GM12891 (cell line): ENCODE measurements at regions not wholly inside any gene's neighbourhood (a gene's known extent, or its start where the extent isn't known, plus 50 kb on each side); places are given as distances from the start of the nearest gene placed in this dataset.

Experiments used
- POLR2A ChIP-seq: IDR thresholded peaks from 2 replicates; pipeline ENCODE4 v1.6.1; 2011; ENCODE audit warnings: low read depth, low read length, control low read depth
- TAF1 ChIP-seq: IDR thresholded peaks from 2 replicates; pipeline ENCODE4 v1.6.1; 2011; ENCODE audit warnings: low read depth, low read length, control low read depth

DNA sequence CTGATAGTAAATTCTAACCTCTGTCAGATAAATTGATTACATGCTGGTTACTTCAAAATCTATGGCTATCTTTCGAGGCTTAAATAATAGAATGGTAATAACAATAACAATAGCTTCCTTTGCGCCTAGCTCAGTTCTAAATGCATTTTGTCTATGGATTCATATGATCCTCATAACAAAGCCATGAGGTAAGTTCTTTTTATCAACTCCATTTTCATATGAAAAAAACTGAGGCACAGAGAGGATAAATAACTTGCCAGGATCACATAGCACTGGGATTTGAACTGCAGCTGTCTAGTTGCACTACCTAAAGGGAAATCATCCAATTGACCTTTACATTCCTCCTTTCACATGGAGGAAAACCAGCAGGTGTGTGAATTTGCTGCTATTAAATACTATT lies 108.6 kb upstream of the ARX start:
- TF ChIP-seq TAF1 (no peak), POLR2A (no peak)
